ENCODE measurements at regions not wholly inside any gene's neighbourhood (a gene's known extent, or its start where the extent isn't known, plus 50 kb on each side); places are given as distances from the start of the nearest gene placed in this dataset.

DNA sequence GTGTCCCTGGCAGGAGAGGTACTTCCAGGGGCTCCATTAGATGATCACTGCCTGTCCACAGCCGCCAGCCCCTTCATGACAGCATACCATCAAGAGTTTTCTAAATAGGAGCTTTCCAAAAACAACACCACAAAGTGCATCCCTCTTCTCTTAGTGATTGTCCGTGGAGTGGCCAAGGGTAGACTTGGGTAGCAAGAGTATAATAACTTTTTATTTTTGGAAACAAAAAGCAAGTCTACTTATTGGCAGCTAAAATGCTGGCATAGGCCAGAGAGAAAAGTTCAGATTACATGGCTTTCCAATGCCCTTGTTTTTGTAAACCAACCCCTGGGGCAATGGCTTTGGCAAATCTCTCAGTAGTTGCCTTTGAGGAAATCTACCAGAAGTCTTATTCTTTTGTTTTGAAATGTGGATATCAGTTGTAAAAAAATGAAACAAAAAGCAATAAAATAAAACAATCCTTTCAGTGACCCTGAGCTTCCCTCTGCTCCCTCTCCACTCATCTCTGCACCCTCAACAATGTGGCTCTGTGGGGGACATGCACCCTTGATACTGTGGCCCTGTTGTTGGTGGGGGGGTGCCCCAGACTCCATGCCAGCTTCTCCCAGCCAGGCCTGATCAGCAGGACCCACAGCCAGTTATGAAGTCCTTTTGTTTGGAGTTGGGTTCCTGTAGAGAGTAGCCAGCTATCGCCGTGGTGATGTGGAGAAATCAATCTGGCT lies 294.1 kb downstream of the DLEU7 start:
- no peaks in the 10 kb centered on the region for H4K20me1 ChIP-seq (ENCODE audit: insufficient read depth, poor library complexity, severe bottlenecking)
- H3K36me3 ChIP-seq (replicated peaks; ENCODE audit: insufficient read depth, low read depth): no peaks in the 10 kb centered on the region
- H3K4me1 ChIP-seq (ENCODE audit: insufficient read depth): no peaks in the 10 kb centered on the region
- no peak overlapping the region for H3K4me3 ChIP-seq
- H3K27ac ChIP-seq: no peak overlapping the region
- no peaks in the 10 kb centered on the region for H3K27me3 ChIP-seq
- no peaks in the 10 kb centered on the region for H3K9me2 ChIP-seq (replicated peaks; ENCODE audit: insufficient read depth)
- H3K4me2 ChIP-seq: no peak overlapping the region
- H3K79me2 ChIP-seq: no peaks in the 10 kb centered on the region
- WGBS (ENCODE audit: low lambda C conversion rate, missing lambda C conversion rate): 95% methylated on average over 4 of the region's 4 CpGs
- no peak overlapping the region for H2AFZ ChIP-seq
- DNase-seq (ENCODE audit: low spot score): no peak
- H3K9me3 ChIP-seq (ENCODE audit: low read depth): no peaks in the 10 kb centered on the region
- TF ChIP-seq EZH2 (IDR thresholded peaks at IDR 0.05; ENCODE audit: borderline replicate concordance) (no peak), EZH2phosphoT487 (IDR thresholded peaks at IDR 0.05; ENCODE audit: low read depth, severe bottlenecking, unreplicated experiment) (no peak), CTCF (IDR thresholded peaks at IDR 0.05; ENCODE audit: poor library complexity) (no peak)

DNA sequence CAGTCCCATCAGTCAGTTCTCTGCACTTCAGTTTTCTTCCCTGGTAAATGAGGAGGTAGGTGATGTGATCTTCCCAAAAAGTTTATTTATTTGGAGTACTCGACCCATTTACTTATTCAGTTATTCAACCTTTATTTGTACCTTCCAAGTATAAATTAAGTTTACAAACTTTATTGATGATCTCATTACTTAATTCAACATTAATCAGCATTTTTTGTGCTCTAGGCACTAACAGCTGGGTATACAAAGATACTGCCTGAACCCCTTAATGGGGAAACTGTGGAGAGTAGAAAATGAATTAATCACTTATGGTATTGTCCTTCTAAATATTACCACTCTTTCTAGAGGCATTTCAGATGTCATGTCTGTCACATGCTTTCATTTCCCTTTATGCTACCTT lies 293.3 kb downstream of the DLEU7 start:
- H4K20me1 ChIP-seq (ENCODE audit: insufficient read depth, poor library complexity, severe bottlenecking): no peaks in the 10 kb centered on the region
- no peaks in the 10 kb centered on the region for H3K27me3 ChIP-seq
- no peaks in the 10 kb centered on the region for H3K79me2 ChIP-seq
- TF ChIP-seq EZH2phosphoT487 (IDR thresholded peaks at IDR 0.05; ENCODE audit: low read depth, severe bottlenecking, unreplicated experiment) (no peak), CTCF (IDR thresholded peaks at IDR 0.05; ENCODE audit: poor library complexity) (no peak), EZH2 (IDR thresholded peaks at IDR 0.05; ENCODE audit: borderline replicate concordance) (no peak)
- no peak overlapping the region for H3K4me3 ChIP-seq
- H3K27ac ChIP-seq: no peak overlapping the region
- no peak for DNase-seq (ENCODE audit: low spot score)
- no peak overlapping the region for H3K4me2 ChIP-seq
- H3K9me2 ChIP-seq (replicated peaks; ENCODE audit: insufficient read depth): no peaks in the 10 kb centered on the region
- H3K36me3 ChIP-seq (replicated peaks; ENCODE audit: insufficient read depth, low read depth): no peaks in the 10 kb centered on the region
- H2AFZ ChIP-seq: no peak overlapping the region
- 93% methylated on average over 1 of the region's 1 CpG for WGBS (ENCODE audit: low lambda C conversion rate, missing lambda C conversion rate)
- H3K4me1 ChIP-seq (ENCODE audit: insufficient read depth): no peaks in the 10 kb centered on the region
- no peaks in the 10 kb centered on the region for H3K9me3 ChIP-seq (ENCODE audit: low read depth)

GRCh38 chr13:50552424-50552966 lies 291.0 kb downstream of the DLEU7 start:
- no peak for DNase-seq (ENCODE audit: low spot score)
- no peak overlapping the region for H3K27ac ChIP-seq
- H3K9me3 ChIP-seq (ENCODE audit: low read depth): no peaks in the 10 kb centered on the region
- H4K20me1 ChIP-seq (ENCODE audit: insufficient read depth, poor library complexity, severe bottlenecking): no peaks in the 10 kb centered on the region
- no peaks in the 10 kb centered on the region for H3K79me2 ChIP-seq
- H3K4me3 ChIP-seq: no peak overlapping the region
- no peaks in the 10 kb centered on the region for H3K36me3 ChIP-seq (replicated peaks; ENCODE audit: insufficient read depth, low read depth)
- H2AFZ ChIP-seq: no peak overlapping the region
- WGBS (ENCODE audit: low lambda C conversion rate, missing lambda C conversion rate): 77% methylated on average over 1 of the region's 1 CpG
- H3K9me2 ChIP-seq (replicated peaks; ENCODE audit: insufficient read depth): no peaks in the 10 kb centered on the region
- H3K4me2 ChIP-seq: no peak overlapping the region
- H3K4me1 ChIP-seq (ENCODE audit: insufficient read depth): no peaks in the 10 kb centered on the region
- TF ChIP-seq EZH2phosphoT487 (IDR thresholded peaks at IDR 0.05; ENCODE audit: low read depth, severe bottlenecking, unreplicated experiment) (no peak), EZH2 (IDR thresholded peaks at IDR 0.05; ENCODE audit: borderline replicate concordance) (no peak), CTCF (IDR thresholded peaks at IDR 0.05; ENCODE audit: poor library complexity) (no peak)
- H3K27me3 ChIP-seq: no peaks in the 10 kb centered on the region

Measured in hepatocyte (in vitro differentiated cells).